ENCODE measurements at regions not wholly inside any gene's neighbourhood (a gene's known extent, or its start where the extent isn't known, plus 50 kb on each side); places are given as distances from the start of the nearest gene placed in this dataset.

GRCh38 chr1:71179997-71180396, 99.2 kb upstream of the ZRANB2 start:
- TF ChIP-seq CTCF (IDR thresholded peaks at IDR 0.05) (no peak), POLR2A (IDR thresholded peaks at IDR 0.05) (no peak)
